Spleen (tissue), 11 donors: ENCODE measurements at regions not wholly inside any gene's neighbourhood (a gene's known extent, or its start where the extent isn't known, plus 50 kb on each side); places are given as distances from the start of the nearest gene placed in this dataset.

Experiments used
- DNase-seq: peaks from one replicate; pipeline ENCODE4 v3.0.0-alpha.2; 2020
- H3K27ac ChIP-seq, 8 donors: fragments of 200-600 bp; sonication (generic) in 7 of 8; 1 replicate in 4 of 8; 2 replicates in 4 of 8; pipeline versions ENCODE4 v1.5.0 to v1.8.0; 2016 to 2021; ENCODE audit warnings: inconsistent platforms in 4 of 8, mild to moderate bottlenecking in 4 of 8, moderate library complexity in 1 of 8
- H3K27me3 ChIP-seq, 7 donors: fragments of 200-600 bp; sonication (generic) in 6 of 7; replicated peaks in 1 of 7; 1 replicate in 4 of 7; 2 replicates in 3 of 7; pipeline versions ENCODE4 v1.5.0 to v1.8.0; 2016 to 2021; ENCODE audit warnings: inconsistent platforms in 3 of 7, mild to moderate bottlenecking in 1 of 7
- H3K36me3 ChIP-seq, 6 donors: fragments of 200-600 bp; sonication (generic) in 5 of 6; 1 replicate in 4 of 6; 2 replicates in 2 of 6; pipeline versions ENCODE4 v1.5.0 to v1.8.0; 2016 to 2021; ENCODE audit warnings: inconsistent platforms in 2 of 6
- H3K4me1 ChIP-seq, 6 donors: fragments of 200-600 bp; sonication (generic) in 5 of 6; 1 replicate in 3 of 6; 2 replicates in 3 of 6; pipeline versions ENCODE4 v1.5.0 to v1.8.0; 2016 to 2021; ENCODE audit warnings: inconsistent platforms in 3 of 6
- H3K4me3 ChIP-seq, 8 donors: fragments of 200-600 bp; sonication (generic) in 7 of 8; 1 replicate in 4 of 8; 2 replicates in 4 of 8; pipeline versions ENCODE4 v1.5.0 to v1.8.0; 2016 to 2021; ENCODE audit warnings: inconsistent platforms in 4 of 8, mild to moderate bottlenecking in 4 of 8, moderate library complexity in 2 of 8
- H3K9me3 ChIP-seq, 8 donors: fragments of 200-600 bp; sonication (generic) in 7 of 8; 1 replicate in 4 of 8; 2 replicates in 4 of 8; pipeline versions ENCODE4 v1.5.0 to v1.8.0; 2016 to 2021; ENCODE audit warnings: inconsistent platforms in 4 of 8
- CTCF ChIP-seq, 11 experiments: fragments of 200-600 bp in 7 of 11; fragments of 450-650 bp in 4 of 11; sonication (generic) in 4 of 11; IDR thresholded peaks in 8 of 11; conservative IDR thresholded peaks in 3 of 11; 1 replicate in 7 of 11; 2 replicates in 4 of 11; pipeline versions ENCODE4 v1.4.0 to v1.8.0; 2016 to 2021; ENCODE audit warnings: antibody characterized with exemption in 11 of 11, inconsistent platforms in 4 of 11, mild to moderate bottlenecking in 1 of 11
- POLR2A ChIP-seq, 3 donors: fragments of 450-650 bp; IDR thresholded peaks; one replicate each; pipeline ENCODE4 v1.5.1; 2017; ENCODE audit warnings: antibody characterized with exemption in 3 of 3, mild to moderate bottlenecking in 1 of 3
- POLR2AphosphoS5 ChIP-seq, 3 donors: sonication (generic); formaldehyde crosslinking; IDR thresholded peaks; one replicate each; pipeline ENCODE4 v1.5.1; 2017; ENCODE audit warnings: antibody characterized with exemption in 3 of 3
- WGBS, 5 donors: extraction: QIAGEN DNeasy Blood & Tissue Kit in 3 of 5; methylation state at CpG; one replicate each; pipeline versions ENCODE4 v1.1.5 to v1.1.7; 2013 to 2018; 5-methylcytosine and 5-hydroxymethylcytosine counted together
- intact Hi-C: fragments of 100-400 bp; cut with DNase I; formaldehyde crosslinking; loops from one replicate; pipeline ENCODE4 v1.15.0; 2023; ENCODE audit warnings: low total_unique reads
- donor health status: healthy with polysubstance abuse.
- donor health status: DM: no; HTN: no; CAD: no; lungs with moderate emphysema.
- donor health status: DM: no; HTN: no; CAD: no.
- donor health status: Bipolar disorder and iron deficiency.
- donor health status: healthy.
- donor health status: DM: no; HTN: no; CAD: no.
- donor health status: DM: yes; HTN: yes; CAD: no.

DNA sequence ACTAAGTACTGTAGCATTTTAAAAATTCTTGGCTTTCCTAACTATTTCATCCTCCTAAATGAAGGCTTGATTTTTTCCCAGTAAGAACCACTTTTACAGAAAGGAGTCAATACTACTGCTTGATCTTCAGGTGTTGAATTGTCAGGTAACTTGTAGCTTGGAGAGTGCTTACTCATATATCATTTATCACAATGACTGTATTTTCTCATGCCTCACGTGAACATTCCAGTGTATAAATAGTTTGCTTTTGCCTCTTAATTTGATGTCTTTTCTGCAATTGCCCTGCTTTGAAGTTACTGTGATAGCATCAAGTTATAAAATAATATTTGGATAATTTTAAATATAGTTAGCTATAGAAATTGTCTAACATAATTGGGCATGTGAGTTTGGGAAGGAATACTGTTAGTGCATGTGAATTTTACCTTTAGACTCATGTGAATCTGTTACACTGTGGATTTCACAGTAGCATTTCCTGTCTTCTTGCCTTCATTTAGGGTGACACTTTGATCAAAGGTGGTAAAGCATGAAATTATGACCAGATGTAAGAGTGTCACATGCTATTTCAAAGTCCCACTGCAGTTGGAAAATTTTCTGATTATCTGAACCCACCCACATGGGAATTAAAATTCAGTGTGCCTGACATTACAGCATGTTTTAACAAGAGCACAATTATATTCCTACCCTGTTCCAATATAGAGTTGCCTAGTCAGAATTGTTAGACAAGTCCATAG, 962.8 kb downstream of the DNAJB9 start:
- TF ChIP-seq POLR2AphosphoS5 (IDR thresholded peaks at IDR 0.05) (no peak), CTCF (IDR thresholded peaks at IDR 0.05 in 8 of 11, conservative IDR thresholded peaks at IDR 0.05 in 3 of 11) (no peak), POLR2A (IDR thresholded peaks at IDR 0.05) (no peak)
- Histone ChIP-seq H3K4me3 (no peak overlapping the region), H3K9me3 (no peaks in the 10 kb centered on the region), H3K27me3 (no peaks in the 10 kb centered on the region), H3K4me1 (no peaks in the 10 kb centered on the region), H3K36me3 (no peaks in the 10 kb centered on the region), H3K27ac (no peak overlapping the region)
- WGBS, 5 donors, result 27 to 79% (median 74%) methylated on average over 1 of the region's 1 CpG
- intact Hi-C loops, result no loop called here
- no peak for DNase-seq

- no peaks in the 10 kb centered on the region for H3K9me3 ChIP-seq
- WGBS, 5 donors, result 43 to 52% (median 47%) methylated on average over 3 of the region's 3 CpGs
- intact Hi-C loops, result no loop called here
These were observed 976.0 kb downstream of the DNAJB9 start for GRCh38 chr7:109545686-109546085.

GRCh38 chr7:109549471-109550193, 980.0 kb downstream of the DNAJB9 start:
- Histone ChIP-seq H3K27ac (no peak overlapping the region), H3K4me3 (no peak overlapping the region), H3K36me3 (no peaks in the 10 kb centered on the region), H3K27me3 (no peaks in the 10 kb centered on the region), H3K9me3 (peaks cover 0 to 21% (median 6%) of the 10 kb centered on the region in 8 donors), H3K4me1 (no peaks in the 10 kb centered on the region)
- 54 to 67% (median 58%) methylated on average over 7 of the region's 7 CpGs for WGBS, 5 donors
- TF ChIP-seq POLR2AphosphoS5 (IDR thresholded peaks at IDR 0.05) (no peak), POLR2A (IDR thresholded peaks at IDR 0.05) (no peak), CTCF (IDR thresholded peaks at IDR 0.05 in 8 of 11, conservative IDR thresholded peaks at IDR 0.05 in 3 of 11) (no peak)
- no peak for DNase-seq
- intact Hi-C loops, result no loop called here

More at GRCh38 chr7:109545686-109546085, 976.0 kb downstream of the DNAJB9 start:
- TF ChIP-seq POLR2AphosphoS5 (IDR thresholded peaks at IDR 0.05), result no peak
- no peak for TF ChIP-seq POLR2A (IDR thresholded peaks at IDR 0.05)
- no peak for TF ChIP-seq CTCF (IDR thresholded peaks at IDR 0.05 in 8 of 11, conservative IDR thresholded peaks at IDR 0.05 in 3 of 11)
- no peaks in the 10 kb centered on the region for H3K36me3 ChIP-seq
- H3K27me3 ChIP-seq, result no peaks in the 10 kb centered on the region
- H3K27ac ChIP-seq, result no peak overlapping the region
- DNase-seq, result no peak
- H3K4me1 ChIP-seq, result no peaks in the 10 kb centered on the region
- no peak overlapping the region for H3K4me3 ChIP-seq

- Histone ChIP-seq H3K27me3 (no peaks in the 10 kb centered on the region), H3K27ac (no peak overlapping the region), H3K4me3 (no peak overlapping the region), H3K36me3 (no peaks in the 10 kb centered on the region), H3K4me1 (no peaks in the 10 kb centered on the region), H3K9me3 (peaks cover 0 to 43% (median 15%) of the 10 kb centered on the region in 8 donors)
- no peak for DNase-seq
- 83 to 98% (median 93%) methylated on average over 2 of the region's 2 CpGs for WGBS, 5 donors
- TF ChIP-seq POLR2A (IDR thresholded peaks at IDR 0.05), result no peak
- no peak for TF ChIP-seq CTCF (IDR thresholded peaks at IDR 0.05 in 8 of 11, conservative IDR thresholded peaks at IDR 0.05 in 3 of 11)
- TF ChIP-seq POLR2AphosphoS5 (IDR thresholded peaks at IDR 0.05), result no peak
- intact Hi-C loops, result no loop called here
These were observed 982.3 kb downstream of the DNAJB9 start for GRCh38 chr7:109552017-109552416.
